ENCODE measurements at regions not wholly inside any gene's neighbourhood (a gene's known extent, or its start where the extent isn't known, plus 50 kb on each side); places are given as distances from the start of the nearest gene placed in this dataset.
"Not testable (repeated sequence)": the region's sequence is repeated elsewhere in the genome, so short reads cannot be mapped to it uniquely, and the experiment has no call there.

DNA sequence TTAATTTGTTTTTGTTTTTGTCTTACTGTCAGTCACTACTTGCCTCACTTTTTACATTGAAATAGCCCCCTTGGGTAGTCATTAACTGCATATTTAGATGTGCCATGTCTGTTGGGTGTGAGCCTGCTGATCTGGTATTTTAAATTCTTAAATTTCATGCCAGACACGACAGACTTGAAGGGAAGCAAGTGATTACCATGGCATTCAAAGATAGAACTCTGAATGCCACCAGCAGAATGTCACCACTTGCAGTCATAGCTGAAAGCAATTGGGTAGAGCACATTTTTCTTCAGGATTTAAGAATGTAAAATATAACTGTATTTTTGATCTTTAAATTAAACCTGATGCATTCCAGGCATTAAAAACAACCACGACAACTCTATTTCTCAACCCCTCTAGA lies 396.5 kb upstream of the ATP10A start:
- no peak for DNase-seq

DNA sequence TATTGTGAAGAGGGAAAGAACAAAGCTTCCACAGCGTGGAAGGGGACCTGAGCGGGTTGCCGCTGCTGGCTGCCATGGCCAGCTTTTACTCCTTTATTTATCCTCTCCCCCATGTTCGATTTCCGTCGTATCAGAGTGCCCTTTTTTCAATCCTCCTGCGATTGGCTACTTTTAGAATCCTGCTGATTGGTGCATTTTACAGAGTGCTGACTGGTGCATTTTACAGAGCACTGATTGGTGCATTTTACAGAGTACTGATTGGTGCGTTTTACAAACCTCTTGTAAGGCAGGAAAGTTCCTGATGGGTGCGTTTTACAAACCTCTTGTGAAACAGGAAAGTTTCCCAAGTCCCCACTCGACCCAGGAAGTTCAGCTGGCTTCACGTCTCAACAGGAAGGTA lies 381.7 kb upstream of the ATP10A start:
- DNase-seq: not testable (repeated sequence)

DNA sequence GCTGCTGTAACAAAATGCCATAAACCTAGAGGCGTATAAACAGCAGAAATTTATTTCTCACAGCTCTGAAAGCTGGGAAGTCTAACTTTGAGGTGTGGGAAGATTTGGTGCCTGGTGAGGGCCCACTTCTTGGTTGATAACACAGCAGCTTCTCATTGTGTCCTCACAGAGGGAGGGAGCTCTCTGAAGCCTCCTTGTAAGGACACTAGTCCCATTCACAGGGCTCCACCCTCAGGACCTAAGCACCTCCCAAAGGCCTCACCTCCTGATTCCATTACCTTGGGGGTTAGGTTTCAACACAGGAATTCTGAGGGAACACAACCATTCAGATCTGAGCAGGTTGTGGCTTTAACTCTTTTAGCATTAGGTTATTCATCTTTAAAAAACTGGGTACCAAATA lies 380.3 kb upstream of the ATP10A start:
- DNase-seq: no peak

DNA sequence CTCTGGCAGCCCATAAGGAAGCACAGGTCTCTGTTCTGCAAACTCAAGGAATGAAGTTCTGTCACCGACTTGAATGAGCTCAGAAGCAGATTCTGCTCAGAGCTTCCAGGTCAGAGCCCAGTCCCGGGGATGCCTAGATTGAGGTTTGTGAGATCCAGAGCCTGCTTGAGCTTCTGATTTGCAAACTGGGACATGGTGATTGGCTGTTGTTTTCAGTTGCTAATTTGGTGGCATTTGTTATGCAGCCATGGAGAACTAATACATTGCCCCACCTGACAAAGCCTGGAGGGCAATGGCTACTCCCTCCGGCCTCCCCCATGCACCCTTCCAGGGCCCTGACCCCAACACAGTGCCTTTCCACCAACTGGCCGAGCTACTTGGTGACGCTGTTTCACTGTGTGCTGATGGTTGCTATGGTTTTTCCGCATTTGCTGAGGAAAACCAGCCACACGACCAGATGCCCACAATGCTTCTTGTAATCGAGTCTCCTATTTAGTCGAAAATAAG lies 379.5 kb upstream of the ATP10A start:
- DNase-seq: no peak

DNA sequence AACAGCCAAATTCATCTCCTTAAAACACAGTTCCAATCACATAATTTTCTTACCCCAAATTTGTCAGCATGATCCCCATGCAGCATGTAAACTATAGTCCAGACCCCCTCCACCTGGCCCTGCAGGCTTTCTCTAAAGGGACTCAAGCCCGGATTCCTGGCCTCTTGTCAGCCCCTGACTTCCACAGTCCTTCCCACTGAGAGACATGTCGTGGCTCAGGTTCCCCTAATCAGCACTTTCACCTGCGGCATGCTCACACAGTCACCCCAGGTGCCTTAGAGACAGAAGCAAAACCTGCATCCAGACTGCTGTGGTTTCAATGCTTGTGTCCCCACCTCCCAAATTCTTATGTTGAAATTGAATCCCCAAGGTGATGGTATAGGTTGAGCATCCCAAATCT lies 372.7 kb upstream of the ATP10A start:
- DNase-seq: no peak

DNA sequence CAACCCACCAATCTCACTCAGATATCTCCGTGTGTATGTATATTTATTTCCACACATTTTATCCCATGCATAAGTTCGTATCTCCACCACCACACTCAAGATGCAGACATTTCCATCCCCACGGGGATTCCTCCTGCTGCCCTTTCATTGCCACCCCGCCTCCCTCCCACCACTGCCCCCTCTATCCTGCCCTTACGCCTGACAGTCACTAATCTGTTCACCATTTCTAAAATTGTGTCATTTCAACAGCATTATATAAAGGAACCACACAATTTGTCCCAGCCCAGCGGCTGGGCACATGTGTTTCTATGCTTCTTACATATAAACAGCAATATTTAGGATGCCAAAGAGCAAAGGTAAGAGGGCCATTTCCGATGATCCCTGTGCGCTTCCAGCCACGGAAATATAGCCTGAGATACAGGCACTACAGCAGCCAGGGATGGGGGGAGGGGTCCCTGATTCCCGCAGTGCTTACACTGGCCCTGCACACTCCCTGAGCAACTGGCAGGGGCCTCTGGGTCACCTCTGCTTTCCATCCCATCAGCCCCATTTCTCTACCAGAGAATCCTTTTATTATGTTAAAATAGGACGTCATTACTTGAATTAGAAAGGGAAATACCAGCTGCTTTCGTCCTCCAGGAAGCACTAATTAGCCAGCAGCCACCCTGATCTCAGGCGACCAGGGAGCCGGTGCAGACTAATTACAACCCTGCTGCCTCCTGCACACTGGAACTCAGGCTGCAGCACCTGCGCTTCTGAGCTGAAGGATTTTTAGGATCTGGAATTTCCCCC lies 372.0 kb upstream of the ATP10A start:
- DNase-seq: no peak

DNA sequence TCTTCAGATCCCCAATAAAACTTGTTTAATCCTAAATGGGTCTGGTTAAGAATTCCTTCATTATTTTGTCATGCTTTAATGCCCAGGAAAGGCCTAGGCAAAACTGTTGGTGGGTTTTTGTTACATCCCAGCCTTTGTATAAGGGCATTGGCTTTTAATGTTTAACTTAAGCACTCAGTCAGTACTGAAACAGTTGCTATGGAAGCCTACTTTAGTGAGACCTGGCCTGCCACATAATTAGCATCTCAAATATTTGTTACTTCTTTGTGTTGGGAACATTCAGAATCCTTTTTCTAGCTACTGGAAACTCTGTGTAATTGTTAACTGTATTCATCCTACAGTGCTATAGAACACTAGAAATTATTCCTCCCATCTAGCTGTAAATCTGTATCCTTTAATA lies 369.6 kb upstream of the ATP10A start:
- DNase-seq: no peak

DNA sequence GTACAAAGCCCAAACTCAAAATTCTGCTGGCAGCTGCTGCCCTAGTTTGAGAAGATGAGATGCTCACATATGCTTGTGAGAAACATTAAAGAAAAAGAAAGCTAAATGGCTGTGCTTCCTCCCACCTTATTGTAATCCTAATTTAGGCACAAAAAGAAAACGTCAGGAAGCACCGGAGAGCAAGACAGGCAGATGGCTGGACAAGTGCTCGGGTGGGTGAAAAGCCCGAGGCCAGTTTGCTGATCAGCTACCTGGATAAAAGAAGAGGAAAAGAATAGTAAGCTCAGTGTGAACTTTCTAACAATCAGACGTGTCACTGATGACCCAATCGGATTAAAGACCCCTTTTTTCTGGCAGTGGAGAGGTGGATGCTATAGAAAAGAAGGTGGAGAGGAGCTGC lies 368.0 kb upstream of the ATP10A start:
- no peak for DNase-seq

DNA sequence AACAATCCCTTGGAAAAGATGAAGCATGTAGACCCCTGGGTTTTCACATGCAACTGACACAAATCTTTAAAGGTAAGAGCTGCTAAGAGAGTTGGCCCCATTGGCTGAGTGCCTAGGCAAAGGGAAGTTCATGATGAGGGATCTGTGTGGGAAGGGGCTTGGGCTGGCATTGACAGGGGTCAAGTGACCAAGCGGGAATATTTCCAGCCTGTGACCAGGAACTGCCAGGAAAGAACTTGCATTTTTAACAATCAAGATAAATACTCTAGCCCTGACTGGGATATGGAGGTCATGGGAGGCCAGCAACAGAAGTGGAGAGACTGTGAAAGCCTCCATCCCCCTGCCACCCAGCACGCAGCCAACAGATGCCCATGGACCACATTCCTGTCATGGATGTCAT lies 361.1 kb upstream of the ATP10A start:
- DNase-seq: no peak

DNA sequence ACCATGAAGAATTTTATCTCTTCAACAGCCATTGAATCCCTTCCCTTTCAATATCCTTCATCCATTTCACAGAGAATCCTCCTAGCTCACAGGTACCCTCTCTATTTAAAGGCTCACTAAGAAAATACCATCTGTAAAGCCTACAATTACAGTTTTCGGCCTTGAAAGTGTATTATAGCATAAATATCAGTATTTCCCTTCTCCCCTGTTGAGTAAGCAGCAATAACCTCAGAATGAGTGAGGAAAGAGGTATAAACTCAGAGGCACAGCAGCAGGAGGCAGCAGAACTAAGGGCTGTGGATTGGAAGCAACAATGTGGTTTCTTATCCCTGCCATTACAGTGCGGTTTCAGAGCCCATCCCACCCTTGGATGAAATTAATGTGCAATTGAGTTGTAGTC lies 360.6 kb upstream of the ATP10A start:
- DNase-seq: no peak

DNA sequence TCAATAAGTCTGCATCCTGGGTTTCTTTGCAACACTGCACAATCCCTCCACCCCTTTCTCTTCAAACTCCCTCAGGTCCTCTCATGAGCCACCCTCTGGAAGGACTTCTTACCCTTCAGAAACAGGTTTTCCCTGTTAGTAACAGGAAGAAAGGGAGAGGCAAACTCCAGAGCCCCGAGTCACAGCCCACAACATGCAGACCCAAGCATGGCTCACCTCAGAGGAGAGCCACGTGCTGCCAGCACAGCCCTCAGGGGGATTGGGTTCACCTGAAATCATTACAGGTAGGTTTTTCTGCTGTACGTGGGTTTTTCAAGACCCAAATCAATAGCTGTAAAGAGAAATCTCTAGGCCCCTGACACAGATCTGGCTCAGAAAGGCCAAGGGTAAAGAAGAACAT lies 359.7 kb upstream of the ATP10A start:
- DNase-seq: no peak

DNA sequence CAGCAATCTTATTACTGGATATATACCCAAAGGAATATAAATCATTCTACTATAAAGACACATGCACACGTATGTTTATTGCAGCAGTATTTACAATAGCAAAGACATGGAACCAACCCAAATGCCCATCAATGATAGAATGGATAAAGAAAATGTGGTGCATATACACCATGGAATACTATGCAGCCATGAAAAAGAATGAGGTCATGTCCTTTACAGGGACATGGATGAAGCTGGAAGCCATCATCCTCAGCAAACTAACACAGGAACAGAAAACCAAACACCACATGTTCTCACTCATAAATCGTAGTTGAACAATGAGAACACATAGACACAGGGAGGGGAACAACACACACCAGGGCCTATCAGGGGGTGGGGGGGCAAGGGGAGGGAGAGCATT lies 353.9 kb upstream of the ATP10A start:
- not testable (repeated sequence) for DNase-seq

DNA sequence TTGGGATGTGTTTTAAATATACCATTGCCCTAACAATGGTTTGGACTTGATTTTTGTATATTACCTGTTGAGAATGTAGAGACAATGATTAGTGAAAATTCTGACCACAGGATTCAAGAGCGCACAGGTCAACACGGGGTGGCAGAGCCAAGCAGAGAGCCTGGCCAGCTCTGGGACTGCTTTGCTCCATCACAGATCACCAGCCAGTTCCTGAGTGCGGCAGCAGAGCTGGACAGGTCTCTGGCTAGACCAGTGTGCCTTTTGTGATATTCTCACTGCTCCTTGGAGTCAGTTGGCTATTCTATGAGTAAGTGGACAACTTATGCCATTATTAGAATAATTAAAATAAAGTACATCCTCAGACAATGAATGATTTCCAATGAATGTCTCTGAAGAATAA lies 351.2 kb upstream of the ATP10A start:
- no peak for DNase-seq

DNA sequence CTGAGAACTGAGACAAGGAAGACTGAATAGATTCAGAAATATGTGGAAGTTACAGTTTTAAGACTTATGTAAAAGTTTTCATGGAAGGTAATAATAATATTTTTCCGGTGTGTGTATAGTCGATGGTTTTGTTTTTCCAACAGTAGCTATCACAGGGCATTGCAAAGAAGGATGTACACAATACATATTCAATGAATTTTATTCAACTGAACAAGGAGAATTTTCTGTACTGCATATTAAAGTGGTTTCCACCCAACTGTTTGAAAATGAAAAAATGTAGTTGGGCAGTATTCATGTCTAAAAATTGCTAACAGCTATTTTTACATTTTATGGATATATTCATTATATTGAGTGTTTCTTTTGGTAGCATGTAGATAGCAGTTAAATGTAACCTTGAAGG lies 350.3 kb upstream of the ATP10A start:
- DNase-seq: no peak

DNA sequence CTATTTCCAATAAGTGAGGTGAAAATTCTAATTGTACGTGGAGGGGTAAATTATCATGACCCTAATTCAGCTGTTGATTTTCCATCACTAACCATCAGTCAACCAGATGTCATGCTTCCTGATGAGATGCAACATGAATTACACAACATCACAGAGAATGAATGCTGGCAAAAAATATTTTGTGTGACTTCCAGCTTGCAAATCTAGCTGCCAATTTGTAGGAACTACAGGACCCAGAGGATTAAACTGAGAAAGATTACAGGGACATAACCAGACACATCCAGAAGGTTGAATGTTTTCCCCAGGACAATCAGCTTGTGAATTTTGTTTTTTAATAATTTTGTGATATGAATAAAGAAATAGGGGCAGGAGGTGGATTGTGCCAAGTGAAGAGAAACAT lies 349.0 kb upstream of the ATP10A start:
- no peak for DNase-seq

DNA sequence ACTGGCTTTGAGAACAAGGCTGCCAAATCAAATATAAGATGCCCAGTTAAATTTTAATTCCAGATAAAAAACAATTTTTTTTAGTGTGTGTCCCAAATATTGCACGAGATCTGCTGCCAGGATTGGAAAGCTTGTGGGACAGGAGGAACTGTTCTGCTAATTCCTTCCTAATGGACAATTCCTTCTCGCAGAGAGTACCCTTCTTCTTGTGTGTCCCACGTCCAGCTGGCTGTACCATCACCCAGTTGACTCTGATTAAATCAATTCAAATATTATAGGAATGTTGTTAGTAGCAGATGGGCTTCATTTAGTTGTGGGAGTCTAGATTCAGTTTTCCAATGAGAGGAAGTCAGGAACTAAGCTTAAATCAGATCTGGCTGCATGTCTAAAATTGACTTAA lies 347.9 kb upstream of the ATP10A start:
- DNase-seq: no peak

DNA sequence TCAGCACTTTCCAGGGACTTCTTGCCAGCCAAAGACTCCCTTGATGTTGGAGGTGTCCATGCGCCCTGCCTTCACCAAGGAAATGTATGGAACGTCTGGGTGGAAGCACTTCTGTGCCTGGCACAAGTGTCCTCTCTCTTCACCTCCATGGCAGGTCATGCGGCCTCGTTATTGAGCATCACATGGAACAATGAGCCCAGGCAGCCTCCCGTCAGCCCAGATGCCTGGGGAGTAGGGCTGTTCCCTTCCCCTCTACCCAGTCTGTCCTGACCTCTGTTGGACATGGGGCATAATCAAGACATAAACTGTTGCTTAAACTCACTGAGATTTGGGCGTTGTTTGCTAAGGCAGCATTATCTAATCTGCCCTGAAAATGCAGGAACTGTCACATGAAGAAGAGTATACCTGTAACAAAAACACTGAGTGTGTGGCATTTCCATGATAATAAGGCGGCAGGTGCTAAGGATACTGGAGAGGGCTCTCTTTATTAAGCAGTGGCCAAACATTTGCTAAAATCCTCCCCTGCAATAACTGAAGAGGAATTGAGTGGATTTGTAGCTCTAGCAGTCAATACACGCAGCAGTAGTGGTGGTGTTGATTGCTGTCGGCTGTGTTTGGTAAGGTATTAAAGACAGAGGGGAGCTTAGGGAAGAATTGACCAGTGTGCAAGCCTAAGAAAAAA lies 338.2 kb upstream of the ATP10A start:
- DNase-seq: no peak

DNA sequence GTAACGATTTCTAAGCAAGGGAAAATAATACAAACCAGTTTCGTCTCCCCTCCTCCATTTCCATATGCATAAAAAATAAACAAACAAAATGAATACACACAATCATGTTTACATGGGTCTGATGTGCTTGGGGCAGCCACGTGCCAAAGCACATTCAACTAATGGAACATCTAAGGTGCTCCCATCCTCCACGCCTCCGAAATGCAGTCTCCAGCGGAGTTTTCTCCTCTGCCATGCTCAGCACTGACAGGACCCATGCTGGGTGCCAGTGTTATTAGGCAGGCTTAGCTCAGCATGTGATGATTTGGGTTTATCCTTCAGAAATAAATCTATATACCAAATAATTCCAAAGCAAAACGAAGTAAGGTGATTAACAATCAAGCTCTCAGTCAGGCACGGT lies 337.3 kb upstream of the ATP10A start:
- DNase-seq: no peak

DNA sequence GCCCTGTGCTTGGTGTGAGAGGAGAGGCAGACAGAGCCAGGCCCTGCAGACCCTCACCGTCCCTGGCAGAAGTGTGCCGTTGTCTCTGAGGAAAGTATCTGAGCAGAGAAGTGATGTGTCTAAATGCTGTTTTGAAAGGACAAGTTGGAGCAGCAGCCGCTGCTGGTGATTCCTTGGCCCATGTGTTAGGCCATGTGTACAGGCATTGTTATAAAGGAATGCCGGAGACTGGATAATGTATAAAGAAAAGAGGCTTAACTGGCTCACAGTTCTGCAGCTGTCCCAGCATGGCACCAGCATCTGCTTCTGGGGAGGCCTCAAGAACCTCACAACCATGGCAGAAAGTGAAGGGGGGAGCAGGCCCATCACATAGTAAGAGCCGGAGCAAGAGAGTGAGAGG lies 334.6 kb upstream of the ATP10A start:
- no peak for DNase-seq

DNA sequence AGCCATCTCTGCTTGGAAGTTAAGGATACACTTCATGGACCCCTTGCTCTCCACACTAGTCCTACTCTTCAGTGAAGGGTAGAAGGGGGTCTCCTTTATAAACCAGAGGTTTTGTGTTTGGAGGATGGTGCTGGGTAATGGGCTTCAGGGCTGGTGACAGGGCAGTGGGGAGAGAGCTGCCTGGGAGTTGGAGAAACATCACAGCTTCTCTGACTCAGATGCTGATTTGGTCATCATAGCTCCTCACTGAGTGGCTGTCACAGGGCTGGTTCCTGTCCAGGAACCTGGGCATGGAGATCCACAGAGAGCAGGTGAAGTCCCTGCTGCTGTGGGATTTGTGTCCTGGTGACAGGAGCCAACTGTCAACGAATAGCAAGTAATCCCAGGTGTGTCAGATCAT lies 333.9 kb upstream of the ATP10A start:
- DNase-seq: no peak

DNA sequence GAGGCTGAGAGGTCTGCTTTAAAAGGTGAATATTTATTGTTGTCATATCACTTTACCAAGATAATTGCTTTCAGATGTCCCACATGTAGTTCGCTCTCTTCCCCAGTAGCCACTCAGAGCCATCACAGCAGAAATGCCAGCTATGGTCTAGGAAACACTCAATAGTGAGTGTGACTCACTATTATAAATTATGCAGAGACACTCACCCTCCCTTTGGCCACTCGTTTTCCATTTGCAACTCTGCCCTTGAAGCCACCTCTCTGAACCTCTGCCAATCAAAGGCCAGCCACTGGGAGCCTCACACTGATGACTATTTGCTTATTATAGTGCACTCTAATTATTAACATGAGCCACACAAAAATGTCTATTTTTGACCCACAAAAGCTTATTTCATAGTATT lies 328.1 kb upstream of the ATP10A start:
- no peak for DNase-seq

DNA sequence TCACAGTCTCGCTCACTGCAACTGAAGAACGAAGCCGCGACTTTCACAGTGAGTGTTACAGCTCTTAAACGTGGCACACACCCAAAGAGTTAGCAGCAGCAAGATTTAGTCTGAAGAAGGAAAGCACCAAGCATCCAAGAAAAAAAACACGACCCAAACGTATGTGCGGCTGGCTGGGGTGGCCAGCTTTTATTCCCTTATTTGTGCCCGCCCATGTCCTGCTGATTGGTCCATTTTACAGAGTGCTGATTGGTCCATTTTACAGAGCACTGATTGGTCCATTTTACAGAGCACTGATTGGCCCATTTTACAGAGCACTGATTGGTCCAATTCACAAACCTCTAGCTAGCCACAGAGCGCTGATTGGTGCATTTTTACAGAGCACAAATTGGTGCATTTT lies 323.0 kb upstream of the ATP10A start:
- not testable (repeated sequence) for DNase-seq

DNA sequence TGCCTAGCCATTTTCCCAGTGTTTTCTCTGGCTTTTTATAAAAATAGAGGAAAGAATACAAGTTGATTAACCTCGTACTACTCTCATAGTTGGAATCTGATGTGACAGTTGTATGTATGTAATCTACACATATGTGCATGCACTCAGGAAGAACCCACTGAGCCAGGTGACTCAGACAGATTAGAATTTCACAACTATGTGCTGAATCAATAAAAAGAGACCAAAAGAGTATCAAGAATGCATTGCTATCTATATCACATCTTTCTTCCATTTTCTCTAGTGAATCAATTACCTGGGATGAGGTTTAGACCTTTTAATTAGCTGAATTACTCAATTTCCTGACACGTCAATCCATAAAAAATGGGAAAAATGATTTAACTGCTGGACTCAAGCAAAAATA lies 319.3 kb upstream of the ATP10A start:
- DNase-seq: no peak

DNA sequence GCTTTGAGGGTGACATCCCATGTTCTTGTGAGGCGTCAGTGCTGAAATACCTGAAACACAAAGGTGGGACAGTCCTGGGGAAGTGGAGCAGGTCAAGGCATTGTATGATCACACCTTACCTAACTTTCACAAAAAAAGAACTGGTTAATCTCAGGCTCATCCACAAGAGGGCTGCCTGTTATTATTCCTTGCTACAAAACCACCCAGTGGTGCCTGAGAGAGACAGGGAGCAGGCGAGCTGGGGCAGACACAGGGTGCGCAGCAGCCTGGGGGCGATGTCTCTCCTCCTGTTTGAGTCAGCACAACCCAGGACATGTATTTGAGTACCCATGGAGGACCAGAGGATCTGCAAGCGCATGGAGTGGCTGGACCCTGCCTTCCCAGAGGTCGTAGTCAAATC lies 316.8 kb upstream of the ATP10A start:
- DNase-seq: no peak
